HEK293 (cell line): ENCODE measurements at regions not wholly inside any gene's neighbourhood (a gene's known extent, or its start where the extent isn't known, plus 50 kb on each side); places are given as distances from the start of the nearest gene placed in this dataset.

ENCODE experiments used
- CTCF ChIA-PET: fragments of 350-600 bp; formaldehyde crosslinking; extraction: SDS; loops from one replicate; lab custom pipeline; 2021; ENCODE audit warnings: antibody characterized with exemption; lab: Yijun Ruan, JAX
- POLR2A ChIA-PET: fragments of 300-600 bp; formaldehyde crosslinking; extraction: SDS; loops from one replicate; lab custom pipeline; 2020; ENCODE audit warnings: antibody characterized with exemption, inconsistent platforms; lab: Yijun Ruan, JAX
- H3K27ac ChIP-seq: fragments of 200-500 bp; sonication (Bioruptor generic); 2 replicates; pipeline ENCODE4 v1.5.1; 2014; ENCODE audit warnings: low read depth, low read length, control low read depth, inconsistent platforms; ENCODE audit errors: extremely low read depth
- H3K36me3 ChIP-seq, 2 experiments: fragments of 200-500 bp in 1 of 2; sonication (Bioruptor generic) in 1 of 2; 1 replicate in 1 of 2; 2 replicates in 1 of 2; pipeline ENCODE4 v1.5.1; 2014 to 2017; ENCODE audit warnings: inconsistent platforms in 2 of 2, low read length in 2 of 2; ENCODE audit not compliant: control insufficient read depth in 2 of 2, insufficient read depth in 1 of 2
- H3K4me1 ChIP-seq: fragments of 200-500 bp; sonication (Bioruptor generic); 2 replicates; pipeline ENCODE4 v1.5.1; 2014; ENCODE audit warnings: mild to moderate bottlenecking, low read length, inconsistent platforms; ENCODE audit not compliant: control insufficient read depth, insufficient read depth
- H3K4me3 ChIP-seq: 2 replicates; pipeline ENCODE4 v1.5.1; 2011; ENCODE audit warnings: low read depth, mild to moderate bottlenecking, control low read depth, low read length, moderate library complexity
- H3K9me3 ChIP-seq: fragments of 200-500 bp; sonication (Bioruptor generic); 2 replicates; pipeline ENCODE4 v1.5.1; 2014; ENCODE audit warnings: low read depth, low read length, inconsistent platforms; ENCODE audit not compliant: control insufficient read depth, insufficient read depth
- HOXC10 ChIP-seq: sonication (generic); formaldehyde crosslinking; IDR thresholded peaks from 2 replicates; pipeline ENCODE4 v1.8.1; 2023; ENCODE audit warnings: mild to moderate bottlenecking, missing genetic modification reagents
- KLF7 ChIP-seq: fragments of 450-650 bp; formaldehyde crosslinking; IDR thresholded peaks from 2 replicates; pipeline ENCODE4 v1.5.1; 2016; ENCODE audit warnings: missing biosample characterization, missing genetic modification characterization, borderline replicate concordance
- MEIS1 ChIP-seq: sonication (generic); formaldehyde crosslinking; IDR thresholded peaks from 2 replicates; pipeline ENCODE4 v1.8.1; 2022; ENCODE audit warnings: missing genetic modification reagents, mild to moderate bottlenecking, borderline replicate concordance
- TCF7L2 ChIP-seq: IDR thresholded peaks from 2 replicates; pipeline ENCODE4 v1.6.1; 2011; ENCODE audit warnings: low read depth, mild to moderate bottlenecking, inconsistent platforms, low read length, moderate library complexity, borderline replicate concordance
- TRIM28 ChIP-seq: IDR thresholded peaks from 2 replicates; pipeline ENCODE4 v1.6.1; 2011; ENCODE audit warnings: low read length, control low read depth, borderline replicate concordance
- ZBTB21 ChIP-seq: fragments of 450-650 bp; formaldehyde crosslinking; IDR thresholded peaks from 2 replicates; pipeline ENCODE4 v1.5.1; 2017; ENCODE audit warnings: missing biosample characterization, missing genetic modification characterization
- ZIC2 ChIP-seq: fragments of 450-650 bp; formaldehyde crosslinking; IDR thresholded peaks from 2 replicates; pipeline ENCODE4 v1.5.1; 2016; ENCODE audit warnings: missing biosample characterization, missing genetic modification characterization
- ZNF155 ChIP-seq: fragments of 450-650 bp; formaldehyde crosslinking; IDR thresholded peaks from 2 replicates; pipeline ENCODE4 v1.5.1; 2016; ENCODE audit warnings: missing biosample characterization, missing genetic modification characterization
- ZNF19 ChIP-seq: fragments of 450-650 bp; formaldehyde crosslinking; IDR thresholded peaks from 2 replicates; pipeline ENCODE4; 2016; ENCODE audit warnings: missing biosample characterization, missing genetic modification characterization, low read depth
- ZNF302 ChIP-seq: fragments of 450-650 bp; formaldehyde crosslinking; IDR thresholded peaks from 2 replicates; pipeline ENCODE4 v1.5.1; 2016; ENCODE audit warnings: missing biosample characterization, missing genetic modification characterization, low read depth
- ZNF350 ChIP-seq: fragments of 450-650 bp; formaldehyde crosslinking; IDR thresholded peaks from 2 replicates; pipeline ENCODE4 v1.5.0; 2017; ENCODE audit warnings: missing biosample characterization, mild to moderate bottlenecking, missing genetic modification characterization
- ZNF391 ChIP-seq: fragments of 450-650 bp; formaldehyde crosslinking; IDR thresholded peaks from 2 replicates; pipeline ENCODE4 v1.5.1; 2016; ENCODE audit warnings: low read depth, missing biosample characterization, missing genetic modification characterization, borderline replicate concordance
- ZNF404 ChIP-seq: fragments of 450-650 bp; formaldehyde crosslinking; IDR thresholded peaks from 2 replicates; pipeline ENCODE4 v1.5.1; 2017; ENCODE audit warnings: missing biosample characterization, missing genetic modification characterization
- ZNF449 ChIP-seq: fragments of 450-650 bp; formaldehyde crosslinking; IDR thresholded peaks from 2 replicates; pipeline ENCODE4 v1.5.1; 2017; ENCODE audit warnings: missing biosample characterization, mild to moderate bottlenecking, missing genetic modification characterization, moderate library complexity
- ZNF501 ChIP-seq: fragments of 450-650 bp; formaldehyde crosslinking; IDR thresholded peaks from 2 replicates; pipeline ENCODE4 v1.5.1; 2016; ENCODE audit warnings: missing biosample characterization, missing genetic modification characterization
- ZNF529 ChIP-seq: fragments of 450-650 bp; formaldehyde crosslinking; IDR thresholded peaks from 2 replicates; pipeline ENCODE4 v1.5.1; 2017; ENCODE audit warnings: missing genetic modification characterization, missing biosample characterization; ENCODE audit not compliant: insufficient replicate concordance
- ZNF626 ChIP-seq: fragments of 450-650 bp; sonication (Bioruptor Pico); formaldehyde crosslinking; IDR thresholded peaks from 2 replicates; pipeline ENCODE4 v1.5.1; 2018; ENCODE audit warnings: missing biosample characterization, missing genetic modification characterization, inconsistent platforms
- ZNF629 ChIP-seq: fragments of 450-650 bp; formaldehyde crosslinking; IDR thresholded peaks from 2 replicates; pipeline ENCODE4 v1.5.1; 2017; ENCODE audit warnings: missing biosample characterization, missing genetic modification characterization
- ZNF658 ChIP-seq: fragments of 450-650 bp; formaldehyde crosslinking; IDR thresholded peaks from 2 replicates; pipeline ENCODE4; 2016; ENCODE audit warnings: missing biosample characterization, missing genetic modification characterization
- ZNF777 ChIP-seq: fragments of 450-650 bp; formaldehyde crosslinking; IDR thresholded peaks from 2 replicates; pipeline ENCODE4 v1.5.1; 2017; ENCODE audit warnings: missing biosample characterization, missing genetic modification characterization, borderline replicate concordance
- ZNF785 ChIP-seq: fragments of 450-650 bp; formaldehyde crosslinking; IDR thresholded peaks from 2 replicates; pipeline ENCODE4 v1.5.1; 2016; ENCODE audit warnings: missing biosample characterization, missing genetic modification characterization
- ZSCAN18 ChIP-seq: fragments of 450-650 bp; formaldehyde crosslinking; IDR thresholded peaks from 2 replicates; pipeline ENCODE4 v1.5.1; 2016; ENCODE audit warnings: missing biosample characterization, missing genetic modification characterization
- TF ChIP-seq, protein P1 (sequence below): fragments of 450-650 bp; formaldehyde crosslinking; IDR thresholded peaks from 2 replicates; pipeline ENCODE4 v1.5.1; 2016; ENCODE audit warnings: missing biosample characterization, missing genetic modification characterization, low read depth
- TF ChIP-seq, protein P2 (sequence below): fragments of 450-650 bp; formaldehyde crosslinking; IDR thresholded peaks from 2 replicates; pipeline ENCODE4 v1.5.1; 2016; ENCODE audit warnings: missing biosample characterization, missing genetic modification characterization
- TF ChIP-seq, protein P3 (sequence below): fragments of 450-650 bp; formaldehyde crosslinking; IDR thresholded peaks from 2 replicates; pipeline ENCODE4 v1.5.1; 2017; ENCODE audit warnings: missing biosample characterization, missing genetic modification characterization

DNA sequence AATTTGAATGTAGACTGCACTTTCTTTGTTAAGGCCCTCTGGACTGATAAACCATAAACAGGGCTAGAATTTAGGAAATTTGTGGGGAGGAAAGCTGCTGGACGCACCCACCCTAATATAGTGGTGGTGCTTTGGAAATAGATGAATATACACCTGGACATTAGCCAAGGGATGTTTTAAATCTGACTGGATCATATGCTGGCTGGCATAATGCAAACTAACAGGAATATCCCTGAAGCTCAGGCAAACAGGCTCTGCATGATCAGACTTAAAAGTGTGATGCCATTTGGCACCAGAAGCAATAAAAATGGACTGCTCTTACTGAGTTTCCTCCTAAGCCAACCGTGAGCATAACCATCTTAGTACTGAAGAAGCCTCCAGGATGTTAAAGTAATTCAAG lies 465.8 kb upstream of the ROBO1 start (continued):
- TF ChIP-seq TRIM28 (no peak), HOXC10 (CRISPR knock-in tag) (no peak), ZNF629 (tag by site-specific recombination) (no peak), ZNF777 (tag by site-specific recombination) (no peak), ZNF626 (no peak)

- ChIA-PET POLR2A (no interaction called here), CTCF (no interaction called here)
- no peak overlapping the region for H3K4me3 ChIP-seq
- H3K27ac ChIP-seq = no peak overlapping the region
- no peak for TF ChIP-seq ZIC2 (tag by site-specific recombination)
- TF ChIP-seq, protein P1, sequence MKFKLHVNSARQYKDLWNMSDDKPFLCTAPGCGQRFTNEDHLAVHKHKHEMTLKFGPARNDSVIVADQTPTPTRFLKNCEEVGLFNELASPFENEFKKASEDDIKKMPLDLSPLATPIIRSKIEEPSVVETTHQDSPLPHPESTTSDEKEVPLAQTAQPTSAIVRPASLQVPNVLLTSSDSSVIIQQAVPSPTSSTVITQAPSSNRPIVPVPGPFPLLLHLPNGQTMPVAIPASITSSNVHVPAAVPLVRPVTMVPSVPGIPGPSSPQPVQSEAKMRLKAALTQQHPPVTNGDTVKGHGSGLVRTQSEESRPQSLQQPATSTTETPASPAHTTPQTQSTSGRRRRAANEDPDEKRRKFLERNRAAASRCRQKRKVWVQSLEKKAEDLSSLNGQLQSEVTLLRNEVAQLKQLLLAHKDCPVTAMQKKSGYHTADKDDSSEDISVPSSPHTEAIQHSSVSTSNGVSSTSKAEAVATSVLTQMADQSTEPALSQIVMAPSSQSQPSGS (tag by site-specific recombination) = no peak
- no peak for TF ChIP-seq ZSCAN18
- no peak for TF ChIP-seq ZNF785 (tag by site-specific recombination)
- TF ChIP-seq ZBTB21 (tag by site-specific recombination) = no peak
- TF ChIP-seq ZNF449 = no peak
- no peak for TF ChIP-seq MEIS1 (CRISPR knock-in tag)
- no peak for TF ChIP-seq ZNF658
- H3K9me3 ChIP-seq = no peaks in the 10 kb centered on the region
- H3K36me3 ChIP-seq = no peaks in the 10 kb centered on the region
- no peaks in the 10 kb centered on the region for H3K4me1 ChIP-seq
Observed at GRCh38 chr3:80232760-80233159, 465.0 kb upstream of the ROBO1 start.

DNA sequence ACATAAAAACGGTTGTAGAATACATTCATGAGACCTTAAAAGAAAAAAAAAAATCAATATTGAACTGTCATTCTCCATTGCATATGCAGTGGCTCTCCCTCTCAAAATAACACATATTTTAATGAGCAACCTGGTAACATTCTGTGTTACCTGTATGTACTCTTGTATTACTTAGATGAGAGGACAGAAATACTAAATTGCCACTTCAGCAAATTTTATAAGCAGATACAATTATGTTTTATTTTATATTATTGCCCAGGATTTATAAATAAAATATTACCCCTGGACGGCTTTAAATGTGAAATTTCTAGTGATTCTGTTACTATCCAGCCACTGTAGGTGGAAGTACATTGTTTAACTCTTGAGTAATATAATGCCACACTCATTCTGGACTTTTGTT lies 463.2 kb upstream of the ROBO1 start:
- Histone ChIP-seq H3K9me3 (no peaks in the 10 kb centered on the region), H3K4me1 (no peaks in the 10 kb centered on the region), H3K36me3 (no peaks in the 10 kb centered on the region), H3K27ac (no peak overlapping the region), H3K4me3 (no peak overlapping the region)
- POLR2A ChIA-PET = no interaction called here
- TF ChIP-seq ZNF501 (tag by site-specific recombination) (no peak), ZNF155 (tag by site-specific recombination) (no peak), TCF7L2 (no peak)
- TF ChIP-seq, protein P2, sequence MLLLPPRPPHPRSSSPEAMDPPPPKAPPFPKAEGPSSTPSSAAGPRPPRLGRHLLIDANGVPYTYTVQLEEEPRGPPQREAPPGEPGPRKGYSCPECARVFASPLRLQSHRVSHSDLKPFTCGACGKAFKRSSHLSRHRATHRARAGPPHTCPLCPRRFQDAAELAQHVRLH (tag by site-specific recombination) = no peak
- TF ChIP-seq, all 188 proteins: peak for 0
- CTCF ChIA-PET = no interaction called here

DNA sequence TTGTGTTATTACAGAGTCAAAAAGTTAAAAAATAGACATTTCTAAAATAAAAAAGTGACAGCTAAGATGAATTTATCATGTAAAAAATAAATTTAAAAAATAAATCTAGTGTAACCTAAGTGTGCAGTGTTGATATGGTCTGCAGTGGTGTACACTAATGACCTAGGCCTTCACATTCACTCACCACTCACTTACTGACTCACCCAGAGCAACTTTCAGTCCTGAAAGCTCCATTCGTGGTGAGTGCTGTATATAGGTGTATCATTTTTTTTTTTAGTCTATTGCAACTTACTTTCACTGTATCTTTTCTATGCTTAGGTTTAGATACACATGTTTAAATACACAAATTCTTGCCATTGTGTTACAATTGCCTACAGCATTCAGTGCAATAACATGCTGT lies 459.4 kb upstream of the ROBO1 start:
- ChIA-PET POLR2A (no interaction called here), CTCF (no interaction called here)
- Histone ChIP-seq H3K4me1 (no peaks in the 10 kb centered on the region), H3K36me3 (no peaks in the 10 kb centered on the region), H3K4me3 (no peak overlapping the region), H3K9me3 (no peaks in the 10 kb centered on the region), H3K27ac (no peak overlapping the region)
- TF ChIP-seq ZNF404 (tag by site-specific recombination) (no peak), ZNF19 (no peak), ZNF391 (no peak), ZNF529 (tag by site-specific recombination) (no peak), KLF7 (tag by site-specific recombination) (no peak), ZNF350 (tag by site-specific recombination) (no peak), ZNF302 (no peak)
- TF ChIP-seq, protein P3, sequence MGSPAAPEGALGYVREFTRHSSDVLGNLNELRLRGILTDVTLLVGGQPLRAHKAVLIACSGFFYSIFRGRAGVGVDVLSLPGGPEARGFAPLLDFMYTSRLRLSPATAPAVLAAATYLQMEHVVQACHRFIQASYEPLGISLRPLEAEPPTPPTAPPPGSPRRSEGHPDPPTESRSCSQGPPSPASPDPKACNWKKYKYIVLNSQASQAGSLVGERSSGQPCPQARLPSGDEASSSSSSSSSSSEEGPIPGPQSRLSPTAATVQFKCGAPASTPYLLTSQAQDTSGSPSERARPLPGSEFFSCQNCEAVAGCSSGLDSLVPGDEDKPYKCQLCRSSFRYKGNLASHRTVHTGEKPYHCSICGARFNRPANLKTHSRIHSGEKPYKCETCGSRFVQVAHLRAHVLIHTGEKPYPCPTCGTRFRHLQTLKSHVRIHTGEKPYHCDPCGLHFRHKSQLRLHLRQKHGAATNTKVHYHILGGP (tag by site-specific recombination) = no peak
